RWPE1 (cell line): ENCODE measurements at regions not wholly inside any gene's neighbourhood (a gene's known extent, or its start where the extent isn't known, plus 50 kb on each side); places are given as distances from the start of the nearest gene placed in this dataset.

Experiments used
- CTCF ChIA-PET: fragments of 350-600 bp; sonication (Branson Sonifier 250); formaldehyde crosslinking; extraction: SDS; loops from one replicate; lab custom pipeline; 2021; lab: Yijun Ruan, JAX
- POLR2A ChIA-PET: fragments of 400-600 bp; formaldehyde crosslinking; extraction: SDS; loops from one replicate; lab custom pipeline; 2020; ENCODE audit warnings: antibody characterized with exemption; ENCODE audit not compliant: low non-redundant PET; lab: Yijun Ruan, JAX
- DNase-seq: peaks from one replicate; pipeline ENCODE4 v3.0.0; 2012; ENCODE audit warnings: low spot score
- H3K27ac ChIP-seq: fragments of 450-650 bp; 2 replicates; pipeline ENCODE4 v1.5.1; 2017
- CTCF ChIP-seq: fragments of 450-650 bp; conservative IDR thresholded peaks from 2 replicates; pipeline ENCODE4 v1.5.1; 2017; ENCODE audit warnings: low read depth, mild to moderate bottlenecking

GRCh38 chr6:16968101-16968500 is 133.7 kb upstream of the STMND1 start:
- ChIA-PET CTCF (interaction anchor here (0.6 to 0.8 kb wide), 2 partner anchors 206 to 477 kb away, joined by 3 to 8 read pairs; no protein-coding TSS in a partner anchor), POLR2A (no interaction called here)
- TF ChIP-seq CTCF, result no peak
- DNase-seq, result no peak
- no peak overlapping the region for H3K27ac ChIP-seq

GRCh38 chr6:16967470-16967817 is 134.4 kb upstream of the STMND1 start:
- POLR2A ChIA-PET, result interaction anchor here (0.6 kb wide), 1 partner anchor 145 kb away, joined by 3 read pairs; no protein-coding TSS in a partner anchor
- CTCF ChIA-PET, result interaction anchor here (0.6 to 0.8 kb wide), 2 partner anchors 206 to 651 kb away, joined by 3 read pairs; no protein-coding TSS in a partner anchor
- TF ChIP-seq CTCF, result no peak
- DNase-seq, result no peak
- no peak overlapping the region for H3K27ac ChIP-seq

DNA sequence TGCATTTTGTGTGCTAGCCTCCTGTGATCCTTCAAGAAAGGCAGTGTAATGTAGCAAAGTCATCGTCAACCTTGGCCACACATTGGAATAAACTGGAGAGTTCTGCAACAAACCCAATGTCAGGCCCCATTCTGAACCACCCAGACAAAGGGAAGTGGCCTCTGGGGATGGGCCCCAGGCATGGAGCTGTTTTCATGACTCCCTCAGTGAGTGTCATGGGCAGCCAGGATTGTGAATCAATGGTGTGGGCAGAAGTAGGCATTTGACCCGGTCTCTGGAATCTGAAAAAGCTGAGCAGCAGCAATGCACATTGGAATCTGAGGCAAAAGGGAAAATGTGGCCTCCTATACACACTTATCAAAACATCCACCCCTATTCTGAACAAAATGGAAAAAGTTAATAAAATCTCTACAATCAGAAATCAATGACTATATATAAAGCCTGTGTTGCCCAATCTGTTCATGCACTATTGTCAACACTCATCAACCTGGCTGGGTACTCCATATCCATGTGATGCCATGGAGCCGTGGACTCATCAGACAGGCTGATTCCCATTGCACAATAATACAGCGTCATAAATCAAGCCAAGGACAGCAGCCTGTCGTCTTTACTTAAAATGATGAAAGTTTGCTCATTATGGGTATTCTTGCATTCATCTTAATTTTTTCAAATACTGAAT is 134.9 kb upstream of the STMND1 start:
- no peak for DNase-seq
- POLR2A ChIA-PET, result interaction anchor here (0.6 kb wide), 1 partner anchor 144 kb away, joined by 3 read pairs; no protein-coding TSS in a partner anchor
- CTCF ChIA-PET, result interaction anchor here (0.6 to 0.7 kb wide), 2 partner anchors 16 to 651 kb away, joined by 3 read pairs; no protein-coding TSS in a partner anchor
- no peak for TF ChIP-seq CTCF
- no peak overlapping the region for H3K27ac ChIP-seq

- no peak overlapping the region for H3K27ac ChIP-seq
- no peak for TF ChIP-seq CTCF
- peak; percentile 13 for DNase-seq
- ChIA-PET CTCF (interaction anchor here (0.6 to 1.9 kb wide), 15 partner anchors 11 to 606 kb away, joined by 3 to 20 read pairs (median 3); no protein-coding TSS in a partner anchor), POLR2A (no interaction called here)
Measured at GRCh38 chr6:16965689-16966088, 136.2 kb upstream of the STMND1 start.

DNA sequence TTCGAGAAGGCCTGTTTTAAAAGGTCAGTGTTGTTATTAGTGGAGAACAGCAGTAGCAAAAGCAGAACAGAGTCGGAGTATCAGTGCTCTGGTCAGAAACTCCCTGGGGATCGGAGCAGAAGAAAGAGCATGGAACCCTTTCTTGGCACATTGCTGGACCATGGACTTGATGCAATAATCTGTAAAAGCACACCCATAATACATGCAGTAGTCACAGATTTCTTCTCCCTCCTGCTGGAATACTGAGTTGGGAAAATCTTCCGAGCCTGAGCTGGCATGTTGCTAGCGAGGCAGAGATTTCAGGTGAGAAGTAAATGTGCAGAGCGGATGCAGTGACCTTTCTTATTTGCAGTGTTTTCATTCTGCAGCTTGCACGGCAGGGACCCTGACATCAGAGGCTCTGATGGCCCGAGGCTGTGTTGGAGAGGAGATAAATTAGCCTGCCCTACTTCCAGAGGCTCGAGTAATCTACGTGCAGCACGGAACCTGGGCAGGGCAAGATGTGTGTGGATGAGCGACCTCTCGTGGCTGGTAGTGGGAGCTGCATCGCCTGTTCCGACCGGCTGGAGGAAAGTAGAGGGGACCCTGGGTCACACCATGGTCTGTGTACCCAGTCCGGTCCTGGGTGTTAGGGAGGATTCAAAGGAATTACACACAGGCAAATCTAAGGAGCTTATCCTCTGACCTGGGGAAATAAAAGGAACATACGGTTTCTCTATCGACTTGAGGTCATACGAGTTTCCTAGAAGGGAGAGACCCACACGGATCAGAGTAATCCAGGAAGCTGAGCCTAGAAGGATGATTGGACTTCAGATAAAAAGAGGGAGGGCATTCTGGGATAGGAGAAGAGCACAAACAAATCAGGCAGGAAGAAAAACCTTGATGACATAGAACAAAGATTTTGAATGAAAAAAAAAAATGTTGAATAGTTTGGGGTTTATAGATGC is 137.0 kb upstream of the STMND1 start:
- ChIA-PET POLR2A (no interaction called here), CTCF (interaction anchor here (0.6 to 1.9 kb wide), 17 partner anchors 10 to 629 kb away, joined by 3 to 20 read pairs (median 4); no protein-coding TSS in a partner anchor)
- DNase-seq, result peak; percentile 63
- H3K27ac ChIP-seq, result no peak overlapping the region
- TF ChIP-seq CTCF, result peak; percentile 90

GRCh38 chr6:16961577-16961976 is 140.3 kb upstream of the STMND1 start:
- no peak overlapping the region for H3K27ac ChIP-seq
- no peak for TF ChIP-seq CTCF
- POLR2A ChIA-PET, result no interaction called here
- CTCF ChIA-PET, result interaction anchor here (1.0 kb wide), 1 partner anchor 199 kb away, joined by 3 read pairs; no protein-coding TSS in a partner anchor
- no peak for DNase-seq
